ENCODE measurements at regions not wholly inside any gene's neighbourhood (a gene's known extent, or its start where the extent isn't known, plus 50 kb on each side); places are given as distances from the start of the nearest gene placed in this dataset.

GRCh38 chr22:47591016-47591415, 828.6 kb downstream of the TBC1D22A start:
- TF ChIP-seq CTCF (IDR thresholded peaks at IDR 0.05) (no peak), POLR2A (IDR thresholded peaks at IDR 0.05) (no peak)

Data from adrenal gland (tissue), 5 donors.